ENCODE measurements at regions not wholly inside any gene's neighbourhood (a gene's known extent, or its start where the extent isn't known, plus 50 kb on each side); places are given as distances from the start of the nearest gene placed in this dataset.

DNA sequence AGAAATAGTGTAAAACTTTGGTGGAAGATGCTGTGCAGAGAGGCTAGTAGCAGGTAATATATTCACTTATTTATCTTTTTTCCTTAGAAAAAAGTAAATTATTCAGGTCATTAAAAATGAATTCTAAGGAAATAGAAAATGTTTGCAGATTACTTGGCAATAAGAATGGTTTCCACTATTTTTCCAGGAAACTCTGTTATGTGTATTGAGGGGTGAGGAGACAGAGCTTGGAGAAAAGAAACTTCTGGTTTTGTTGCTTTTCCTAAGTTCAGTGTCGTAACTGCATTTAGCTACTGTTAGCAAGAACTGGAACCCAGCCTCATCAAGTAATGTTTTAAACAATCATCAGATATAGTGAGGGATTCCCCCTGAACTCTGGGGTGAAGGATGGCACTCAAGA lies 79.2 kb upstream of the SMLR1 start:
- TF ChIP-seq, protein P1, sequence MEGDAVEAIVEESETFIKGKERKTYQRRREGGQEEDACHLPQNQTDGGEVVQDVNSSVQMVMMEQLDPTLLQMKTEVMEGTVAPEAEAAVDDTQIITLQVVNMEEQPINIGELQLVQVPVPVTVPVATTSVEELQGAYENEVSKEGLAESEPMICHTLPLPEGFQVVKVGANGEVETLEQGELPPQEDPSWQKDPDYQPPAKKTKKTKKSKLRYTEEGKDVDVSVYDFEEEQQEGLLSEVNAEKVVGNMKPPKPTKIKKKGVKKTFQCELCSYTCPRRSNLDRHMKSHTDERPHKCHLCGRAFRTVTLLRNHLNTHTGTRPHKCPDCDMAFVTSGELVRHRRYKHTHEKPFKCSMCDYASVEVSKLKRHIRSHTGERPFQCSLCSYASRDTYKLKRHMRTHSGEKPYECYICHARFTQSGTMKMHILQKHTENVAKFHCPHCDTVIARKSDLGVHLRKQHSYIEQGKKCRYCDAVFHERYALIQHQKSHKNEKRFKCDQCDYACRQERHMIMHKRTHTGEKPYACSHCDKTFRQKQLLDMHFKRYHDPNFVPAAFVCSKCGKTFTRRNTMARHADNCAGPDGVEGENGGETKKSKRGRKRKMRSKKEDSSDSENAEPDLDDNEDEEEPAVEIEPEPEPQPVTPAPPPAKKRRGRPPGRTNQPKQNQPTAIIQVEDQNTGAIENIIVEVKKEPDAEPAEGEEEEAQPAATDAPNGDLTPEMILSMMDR (IDR thresholded peaks at IDR 0.05; ENCODE audit: poor library complexity) = no peak
- TF ChIP-seq EZH2 (IDR thresholded peaks at IDR 0.05; ENCODE audit: borderline replicate concordance) = no peak
